HEK293 (cell line): ENCODE measurements at regions not wholly inside any gene's neighbourhood (a gene's known extent, or its start where the extent isn't known, plus 50 kb on each side); places are given as distances from the start of the nearest gene placed in this dataset.

Source experiments
- CTCF ChIA-PET: fragments of 350-600 bp; formaldehyde crosslinking; extraction: SDS; loops from one replicate; lab custom pipeline; 2021; ENCODE audit warnings: antibody characterized with exemption; lab: Yijun Ruan, JAX
- POLR2A ChIA-PET: fragments of 300-600 bp; formaldehyde crosslinking; extraction: SDS; loops from one replicate; lab custom pipeline; 2020; ENCODE audit warnings: antibody characterized with exemption, inconsistent platforms; lab: Yijun Ruan, JAX
- H3K27ac ChIP-seq: fragments of 200-500 bp; sonication (Bioruptor generic); 2 replicates; pipeline ENCODE4 v1.5.1; 2014; ENCODE audit warnings: low read depth, low read length, control low read depth, inconsistent platforms; ENCODE audit errors: extremely low read depth
- H3K36me3 ChIP-seq, 2 experiments: fragments of 200-500 bp in 1 of 2; sonication (Bioruptor generic) in 1 of 2; 1 replicate in 1 of 2; 2 replicates in 1 of 2; pipeline ENCODE4 v1.5.1; 2014 to 2017; ENCODE audit warnings: inconsistent platforms in 2 of 2, low read length in 2 of 2; ENCODE audit not compliant: control insufficient read depth in 2 of 2, insufficient read depth in 1 of 2
- H3K4me1 ChIP-seq: fragments of 200-500 bp; sonication (Bioruptor generic); 2 replicates; pipeline ENCODE4 v1.5.1; 2014; ENCODE audit warnings: mild to moderate bottlenecking, low read length, inconsistent platforms; ENCODE audit not compliant: control insufficient read depth, insufficient read depth
- H3K4me3 ChIP-seq: 2 replicates; pipeline ENCODE4 v1.5.1; 2011; ENCODE audit warnings: low read depth, mild to moderate bottlenecking, control low read depth, low read length, moderate library complexity
- H3K9me3 ChIP-seq: fragments of 200-500 bp; sonication (Bioruptor generic); 2 replicates; pipeline ENCODE4 v1.5.1; 2014; ENCODE audit warnings: low read depth, low read length, inconsistent platforms; ENCODE audit not compliant: control insufficient read depth, insufficient read depth
- GLI4 ChIP-seq: fragments of 450-650 bp; formaldehyde crosslinking; IDR thresholded peaks from 2 replicates; pipeline ENCODE4 v1.5.1; 2016; ENCODE audit warnings: missing biosample characterization, missing genetic modification characterization
- HOXA7 ChIP-seq: sonication (generic); formaldehyde crosslinking; IDR thresholded peaks from 2 replicates; pipeline ENCODE4 v1.8.1; 2022; ENCODE audit warnings: missing genetic modification reagents, borderline replicate concordance
- OVOL3 ChIP-seq: fragments of 450-650 bp; formaldehyde crosslinking; IDR thresholded peaks from 2 replicates; pipeline ENCODE4 v1.5.1; 2016; ENCODE audit warnings: missing biosample characterization, missing genetic modification characterization
- SCRT2 ChIP-seq: fragments of 450-650 bp; formaldehyde crosslinking; IDR thresholded peaks from 2 replicates; pipeline ENCODE4 v1.5.1; 2016; ENCODE audit warnings: missing biosample characterization, missing genetic modification characterization
- ZNF223 ChIP-seq: fragments of 450-650 bp; formaldehyde crosslinking; IDR thresholded peaks from 2 replicates; pipeline ENCODE4 v1.5.1; 2016; ENCODE audit warnings: missing biosample characterization, missing genetic modification characterization
- ZNF324 ChIP-seq: fragments of 450-650 bp; formaldehyde crosslinking; IDR thresholded peaks from 2 replicates; pipeline ENCODE4 v1.5.1; 2016; ENCODE audit warnings: missing biosample characterization, missing genetic modification characterization
- ZNF341 ChIP-seq: fragments of 450-650 bp; formaldehyde crosslinking; IDR thresholded peaks from 2 replicates; pipeline ENCODE4; 2016; ENCODE audit warnings: low read depth, missing biosample characterization, missing genetic modification characterization
- ZNF426 ChIP-seq: fragments of 450-650 bp; formaldehyde crosslinking; IDR thresholded peaks from 2 replicates; pipeline ENCODE4 v1.5.1; 2017; ENCODE audit warnings: missing biosample characterization, missing genetic modification characterization, mild to moderate bottlenecking, inconsistent platforms, moderate library complexity
- ZNF629 ChIP-seq: fragments of 450-650 bp; formaldehyde crosslinking; IDR thresholded peaks from 2 replicates; pipeline ENCODE4 v1.5.1; 2017; ENCODE audit warnings: missing biosample characterization, missing genetic modification characterization
- ZNF707 ChIP-seq: fragments of 450-650 bp; formaldehyde crosslinking; IDR thresholded peaks from 2 replicates; pipeline ENCODE4 v1.5.1; 2016; ENCODE audit warnings: missing biosample characterization, missing genetic modification characterization
- ZNF76 ChIP-seq: fragments of 450-650 bp; formaldehyde crosslinking; IDR thresholded peaks from 2 replicates; pipeline ENCODE4; 2016; ENCODE audit warnings: low read depth, missing biosample characterization, missing genetic modification characterization, borderline replicate concordance
- ZNF785 ChIP-seq: fragments of 450-650 bp; formaldehyde crosslinking; IDR thresholded peaks from 2 replicates; pipeline ENCODE4 v1.5.1; 2016; ENCODE audit warnings: missing biosample characterization, missing genetic modification characterization
- TF ChIP-seq, protein P1 (sequence below): fragments of 450-650 bp; formaldehyde crosslinking; IDR thresholded peaks from 2 replicates; pipeline ENCODE4 v1.5.1; 2016; ENCODE audit warnings: missing biosample characterization, missing genetic modification characterization, borderline replicate concordance
- TF ChIP-seq, protein P2 (sequence below): fragments of 450-650 bp; formaldehyde crosslinking; IDR thresholded peaks from 2 replicates; pipeline ENCODE4 v1.5.1; 2017; ENCODE audit warnings: missing biosample characterization, missing genetic modification characterization
- TF ChIP-seq, protein P3 (sequence below): fragments of 450-650 bp; formaldehyde crosslinking; IDR thresholded peaks from 2 replicates; pipeline ENCODE4 v1.5.1; 2016; ENCODE audit warnings: missing biosample characterization, missing genetic modification characterization, borderline replicate concordance
- TF ChIP-seq, protein P4 (sequence below): fragments of 450-650 bp; formaldehyde crosslinking; IDR thresholded peaks from 2 replicates; pipeline ENCODE4 v1.5.1; 2017; ENCODE audit warnings: missing biosample characterization, missing genetic modification characterization

DNA sequence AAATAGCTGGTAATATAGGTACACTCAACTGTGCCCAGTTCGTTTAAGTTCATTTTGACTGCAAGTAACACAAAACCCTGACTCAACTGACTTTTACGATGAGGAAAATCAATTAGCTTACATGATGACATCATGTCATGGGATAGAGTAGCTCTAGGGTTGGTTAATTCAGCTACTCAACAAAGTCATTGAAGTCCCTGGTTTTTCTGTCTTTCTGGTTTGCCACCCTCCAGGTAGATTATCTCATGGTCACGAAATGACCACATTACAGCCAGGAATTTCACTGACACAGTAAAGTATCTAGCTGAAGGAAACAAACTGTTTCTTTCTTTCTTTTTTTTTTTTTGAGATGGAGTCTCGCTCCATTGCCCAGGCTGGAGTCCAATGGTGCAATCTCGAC, 68.5 kb upstream of the FUT8 start (continued):
- TF ChIP-seq, protein P1, sequence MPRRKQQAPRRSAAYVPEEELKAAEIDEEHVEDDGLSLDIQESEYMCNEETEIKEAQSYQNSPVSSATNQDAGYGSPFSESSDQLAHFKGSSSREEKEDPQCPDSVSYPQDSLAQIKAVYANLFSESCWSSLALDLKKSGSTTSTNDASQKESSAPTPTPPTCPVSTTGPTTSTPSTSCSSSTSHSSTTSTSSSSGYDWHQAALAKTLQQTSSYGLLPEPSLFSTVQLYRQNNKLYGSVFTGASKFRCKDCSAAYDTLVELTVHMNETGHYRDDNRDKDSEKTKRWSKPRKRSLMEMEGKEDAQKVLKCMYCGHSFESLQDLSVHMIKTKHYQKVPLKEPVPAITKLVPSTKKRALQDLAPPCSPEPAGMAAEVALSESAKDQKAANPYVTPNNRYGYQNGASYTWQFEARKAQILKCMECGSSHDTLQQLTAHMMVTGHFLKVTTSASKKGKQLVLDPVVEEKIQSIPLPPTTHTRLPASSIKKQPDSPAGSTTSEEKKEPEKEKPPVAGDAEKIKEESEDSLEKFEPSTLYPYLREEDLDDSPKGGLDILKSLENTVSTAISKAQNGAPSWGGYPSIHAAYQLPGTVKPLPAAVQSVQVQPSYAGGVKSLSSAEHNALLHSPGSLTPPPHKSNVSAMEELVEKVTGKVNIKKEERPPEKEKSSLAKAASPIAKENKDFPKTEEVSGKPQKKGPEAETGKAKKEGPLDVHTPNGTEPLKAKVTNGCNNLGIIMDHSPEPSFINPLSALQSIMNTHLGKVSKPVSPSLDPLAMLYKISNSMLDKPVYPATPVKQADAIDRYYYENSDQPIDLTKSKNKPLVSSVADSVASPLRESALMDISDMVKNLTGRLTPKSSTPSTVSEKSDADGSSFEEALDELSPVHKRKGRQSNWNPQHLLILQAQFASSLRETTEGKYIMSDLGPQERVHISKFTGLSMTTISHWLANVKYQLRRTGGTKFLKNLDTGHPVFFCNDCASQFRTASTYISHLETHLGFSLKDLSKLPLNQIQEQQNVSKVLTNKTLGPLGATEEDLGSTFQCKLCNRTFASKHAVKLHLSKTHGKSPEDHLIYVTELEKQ, result peak; percentile 25; the same call in 1 of the 2 replicates
- TF ChIP-seq ZNF426 (no peak), ZNF629 (peak; percentile 79), ZNF785 (tag by site-specific recombination) (no peak), ZNF76 (tag by site-specific recombination) (no peak), ZNF707 (tag by site-specific recombination) (no peak), GLI4 (tag by site-specific recombination) (no peak), ZNF341 (tag by site-specific recombination) (no peak)
- TF ChIP-seq, protein P2, sequence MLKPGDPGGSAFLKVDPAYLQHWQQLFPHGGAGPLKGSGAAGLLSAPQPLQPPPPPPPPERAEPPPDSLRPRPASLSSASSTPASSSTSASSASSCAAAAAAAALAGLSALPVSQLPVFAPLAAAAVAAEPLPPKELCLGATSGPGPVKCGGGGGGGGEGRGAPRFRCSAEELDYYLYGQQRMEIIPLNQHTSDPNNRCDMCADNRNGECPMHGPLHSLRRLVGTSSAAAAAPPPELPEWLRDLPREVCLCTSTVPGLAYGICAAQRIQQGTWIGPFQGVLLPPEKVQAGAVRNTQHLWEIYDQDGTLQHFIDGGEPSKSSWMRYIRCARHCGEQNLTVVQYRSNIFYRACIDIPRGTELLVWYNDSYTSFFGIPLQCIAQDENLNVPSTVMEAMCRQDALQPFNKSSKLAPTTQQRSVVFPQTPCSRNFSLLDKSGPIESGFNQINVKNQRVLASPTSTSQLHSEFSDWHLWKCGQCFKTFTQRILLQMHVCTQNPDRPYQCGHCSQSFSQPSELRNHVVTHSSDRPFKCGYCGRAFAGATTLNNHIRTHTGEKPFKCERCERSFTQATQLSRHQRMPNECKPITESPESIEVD, result peak; percentile 32; the same call in 1 of the 2 replicates

DNA sequence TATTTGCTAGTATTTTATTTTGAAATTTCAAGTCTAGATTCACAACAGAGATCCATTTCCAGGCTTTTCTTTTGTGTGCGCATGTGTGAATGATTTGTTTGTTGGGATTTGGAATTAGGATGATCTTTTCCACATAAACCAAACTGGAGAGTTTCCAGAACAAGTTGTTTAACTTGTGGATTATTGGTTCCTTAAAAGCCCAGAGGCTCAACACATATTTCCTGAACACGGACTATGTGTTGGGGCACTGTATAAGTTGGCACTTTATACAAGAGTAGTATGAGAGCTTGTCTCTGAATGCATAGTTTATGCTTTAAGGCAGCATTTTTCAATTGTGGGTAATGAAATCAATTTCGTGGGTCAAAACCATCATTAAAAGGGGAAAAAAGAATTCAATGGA, 67.3 kb upstream of the FUT8 start:
- Histone ChIP-seq H3K4me1 (no peaks in the 10 kb centered on the region), H3K9me3 (no peaks in the 10 kb centered on the region), H3K36me3 (no peaks in the 10 kb centered on the region), H3K27ac (no peak overlapping the region), H3K4me3 (no peak overlapping the region)
- POLR2A ChIA-PET, result no interaction called here
- CTCF ChIA-PET, result no interaction called here
- no peak for TF ChIP-seq OVOL3 (tag by site-specific recombination)
- TF ChIP-seq SCRT2, result no peak
- no peak for TF ChIP-seq HOXA7 (CRISPR knock-in tag)
- no peak for TF ChIP-seq ZNF324 (tag by site-specific recombination)
- TF ChIP-seq, protein P3, sequence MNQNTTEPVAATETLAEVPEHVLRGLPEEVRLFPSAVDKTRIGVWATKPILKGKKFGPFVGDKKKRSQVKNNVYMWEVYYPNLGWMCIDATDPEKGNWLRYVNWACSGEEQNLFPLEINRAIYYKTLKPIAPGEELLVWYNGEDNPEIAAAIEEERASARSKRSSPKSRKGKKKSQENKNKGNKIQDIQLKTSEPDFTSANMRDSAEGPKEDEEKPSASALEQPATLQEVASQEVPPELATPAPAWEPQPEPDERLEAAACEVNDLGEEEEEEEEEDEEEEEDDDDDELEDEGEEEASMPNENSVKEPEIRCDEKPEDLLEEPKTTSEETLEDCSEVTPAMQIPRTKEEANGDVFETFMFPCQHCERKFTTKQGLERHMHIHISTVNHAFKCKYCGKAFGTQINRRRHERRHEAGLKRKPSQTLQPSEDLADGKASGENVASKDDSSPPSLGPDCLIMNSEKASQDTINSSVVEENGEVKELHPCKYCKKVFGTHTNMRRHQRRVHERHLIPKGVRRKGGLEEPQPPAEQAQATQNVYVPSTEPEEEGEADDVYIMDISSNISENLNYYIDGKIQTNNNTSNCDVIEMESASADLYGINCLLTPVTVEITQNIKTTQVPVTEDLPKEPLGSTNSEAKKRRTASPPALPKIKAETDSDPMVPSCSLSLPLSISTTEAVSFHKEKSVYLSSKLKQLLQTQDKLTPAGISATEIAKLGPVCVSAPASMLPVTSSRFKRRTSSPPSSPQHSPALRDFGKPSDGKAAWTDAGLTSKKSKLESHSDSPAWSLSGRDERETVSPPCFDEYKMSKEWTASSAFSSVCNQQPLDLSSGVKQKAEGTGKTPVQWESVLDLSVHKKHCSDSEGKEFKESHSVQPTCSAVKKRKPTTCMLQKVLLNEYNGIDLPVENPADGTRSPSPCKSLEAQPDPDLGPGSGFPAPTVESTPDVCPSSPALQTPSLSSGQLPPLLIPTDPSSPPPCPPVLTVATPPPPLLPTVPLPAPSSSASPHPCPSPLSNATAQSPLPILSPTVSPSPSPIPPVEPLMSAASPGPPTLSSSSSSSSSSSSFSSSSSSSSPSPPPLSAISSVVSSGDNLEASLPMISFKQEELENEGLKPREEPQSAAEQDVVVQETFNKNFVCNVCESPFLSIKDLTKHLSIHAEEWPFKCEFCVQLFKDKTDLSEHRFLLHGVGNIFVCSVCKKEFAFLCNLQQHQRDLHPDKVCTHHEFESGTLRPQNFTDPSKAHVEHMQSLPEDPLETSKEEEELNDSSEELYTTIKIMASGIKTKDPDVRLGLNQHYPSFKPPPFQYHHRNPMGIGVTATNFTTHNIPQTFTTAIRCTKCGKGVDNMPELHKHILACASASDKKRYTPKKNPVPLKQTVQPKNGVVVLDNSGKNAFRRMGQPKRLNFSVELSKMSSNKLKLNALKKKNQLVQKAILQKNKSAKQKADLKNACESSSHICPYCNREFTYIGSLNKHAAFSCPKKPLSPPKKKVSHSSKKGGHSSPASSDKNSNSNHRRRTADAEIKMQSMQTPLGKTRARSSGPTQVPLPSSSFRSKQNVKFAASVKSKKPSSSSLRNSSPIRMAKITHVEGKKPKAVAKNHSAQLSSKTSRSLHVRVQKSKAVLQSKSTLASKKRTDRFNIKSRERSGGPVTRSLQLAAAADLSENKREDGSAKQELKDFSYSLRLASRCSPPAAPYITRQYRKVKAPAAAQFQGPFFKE, result no peak
- TF ChIP-seq ZNF223 (tag by site-specific recombination), result no peak
- TF ChIP-seq, protein P4, sequence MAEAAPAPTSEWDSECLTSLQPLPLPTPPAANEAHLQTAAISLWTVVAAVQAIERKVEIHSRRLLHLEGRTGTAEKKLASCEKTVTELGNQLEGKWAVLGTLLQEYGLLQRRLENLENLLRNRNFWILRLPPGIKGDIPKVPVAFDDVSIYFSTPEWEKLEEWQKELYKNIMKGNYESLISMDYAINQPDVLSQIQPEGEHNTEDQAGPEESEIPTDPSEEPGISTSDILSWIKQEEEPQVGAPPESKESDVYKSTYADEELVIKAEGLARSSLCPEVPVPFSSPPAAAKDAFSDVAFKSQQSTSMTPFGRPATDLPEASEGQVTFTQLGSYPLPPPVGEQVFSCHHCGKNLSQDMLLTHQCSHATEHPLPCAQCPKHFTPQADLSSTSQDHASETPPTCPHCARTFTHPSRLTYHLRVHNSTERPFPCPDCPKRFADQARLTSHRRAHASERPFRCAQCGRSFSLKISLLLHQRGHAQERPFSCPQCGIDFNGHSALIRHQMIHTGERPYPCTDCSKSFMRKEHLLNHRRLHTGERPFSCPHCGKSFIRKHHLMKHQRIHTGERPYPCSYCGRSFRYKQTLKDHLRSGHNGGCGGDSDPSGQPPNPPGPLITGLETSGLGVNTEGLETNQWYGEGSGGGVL, result no peak
